HCT116 (cell line): ENCODE measurements at regions not wholly inside any gene's neighbourhood (a gene's known extent, or its start where the extent isn't known, plus 50 kb on each side); places are given as distances from the start of the nearest gene placed in this dataset.

Source experiments
- ATAC-seq: fragments of 200-7000 bp; cut with Tn5 transposase; 2 replicates; pipeline ENCODE4 v1.9.1; 2020; ENCODE audit warnings: mild to moderate bottlenecking, moderate library complexity
- BruUV-seq: library from RNA; stranded (reverse); fragments of 400-500 nt; replicated peaks from 2 replicates; lab custom pipeline; 2021; lab: Mats Ljungman, UMichigan
- CTCF ChIA-PET: fragments of 300-600 bp; sonication (Branson Sonifier 250); formaldehyde crosslinking; loops from one replicate; lab custom pipeline; 2021; ENCODE audit warnings: antibody characterized with exemption; lab: Charles Lee
- POLR2A ChIA-PET: fragments of 300-600, 350-600 bp; sonication (Branson Sonifier 250); formaldehyde crosslinking; loops from one replicate; lab custom pipeline; 2021; ENCODE audit warnings: antibody characterized with exemption; lab: Charles Lee
- RAD21 ChIA-PET, 2 experiments: fragments of 300-600 bp; sonication (Branson Sonifier 250); formaldehyde crosslinking; loops; one replicate each; lab custom pipeline; 2023; ENCODE audit warnings: low total read pairs in 2 of 2; ENCODE audit not compliant: uncharacterized antibody in 2 of 2, unreplicated experiment in 2 of 2, low non-redundant PET in 1 of 2; lab: Charles Lee
- DNase-seq: peaks from one replicate; pipeline ENCODE4 v3.0.0-alpha.2; 2010; ENCODE audit warnings: low read depth, low spot score
- H2AFZ ChIP-seq: fragments of 200-600 bp; shearing (Covaris generic), sonication (generic); 2 replicates; pipeline ENCODE4 v1.6.1; 2017; ENCODE audit warnings: low read depth, mixed run types, mixed read lengths, antibody characterized with exemption, low read length; ENCODE audit not compliant: poor library complexity, severe bottlenecking
- H3K27ac ChIP-seq: 2 replicates; pipeline ENCODE4 v1.5.1; 2012; ENCODE audit warnings: low read depth, low read length
- H3K27me3 ChIP-seq: fragments of 200-600 bp; sonication (generic); 2 replicates; pipeline ENCODE4 v1.6.1; 2016; ENCODE audit warnings: mixed run types, low read length, mixed read lengths; ENCODE audit not compliant: insufficient read depth
- H3K36me3 ChIP-seq, 2 experiments: fragments of 200-500 bp in 1 of 2; fragments of 200-600 bp in 1 of 2; sonication (Bioruptor generic) in 1 of 2; sonication (generic) in 1 of 2; 2 replicates each; pipeline versions ENCODE4 v1.5.1 to v1.6.1; 2014 to 2016; ENCODE audit warnings: low read length in 2 of 2, inconsistent platforms in 1 of 2, mixed read lengths in 1 of 2, mixed run types in 1 of 2; ENCODE audit not compliant: insufficient read depth in 2 of 2, control insufficient read depth in 1 of 2
- H3K4me1 ChIP-seq, 2 experiments: fragments of 200-600 bp in 1 of 2; sonication (generic) in 1 of 2; 2 replicates each; pipeline versions ENCODE4 v1.5.1 to v1.6.1; 2012 to 2017; ENCODE audit warnings: low read length in 2 of 2, inconsistent platforms in 1 of 2, mild to moderate bottlenecking in 1 of 2, mixed read lengths in 1 of 2, mixed run types in 1 of 2, moderate library complexity in 1 of 2; ENCODE audit not compliant: insufficient read depth in 2 of 2, control insufficient read depth in 1 of 2
- H3K4me2 ChIP-seq: fragments of 200-600 bp; sonication (generic); 2 replicates; pipeline ENCODE4 v1.6.1; 2017; ENCODE audit warnings: mixed run types, low read length, mixed read lengths
- H3K4me3 ChIP-seq, 2 experiments: fragments of 200-600 bp in 1 of 2; sonication (generic) in 1 of 2; replicated peaks in 1 of 2; 2 replicates each; pipeline ENCODE4 v1.5.1; 2011 to 2016; ENCODE audit warnings: low read length in 2 of 2, control low read depth in 1 of 2, low read depth in 1 of 2, mild to moderate bottlenecking in 1 of 2, mixed read lengths in 1 of 2, mixed run types in 1 of 2
- H3K79me2 ChIP-seq: fragments of 200-600 bp; sonication (generic); 2 replicates; pipeline ENCODE4 v1.6.1; 2017; ENCODE audit warnings: mild to moderate bottlenecking, mixed run types, low read length, moderate library complexity, mixed read lengths; ENCODE audit not compliant: insufficient read depth
- H3K9ac ChIP-seq: fragments of 200-600 bp; sonication (generic); 2 replicates; pipeline ENCODE4 v1.6.1; 2016; ENCODE audit warnings: low read length, mixed read lengths
- H3K9me2 ChIP-seq: fragments of 200-600 bp; sonication (generic), shearing (Covaris generic); 2 replicates; pipeline ENCODE4 v1.6.1; 2017; ENCODE audit warnings: mixed run types, mild to moderate bottlenecking, moderate library complexity; ENCODE audit not compliant: insufficient read depth
- H3K9me3 ChIP-seq, 2 experiments: fragments of 200-500 bp in 1 of 2; fragments of 200-600 bp in 1 of 2; sonication (Bioruptor generic) in 1 of 2; sonication (generic) in 1 of 2; 2 replicates each; pipeline ENCODE4 v1.6.1; 2014 to 2017; ENCODE audit warnings: low read length in 2 of 2, mixed read lengths in 2 of 2, inconsistent platforms in 1 of 2, low read depth in 1 of 2, mild to moderate bottlenecking in 1 of 2, mixed run types in 1 of 2, moderate library complexity in 1 of 2; ENCODE audit not compliant: control insufficient read depth in 1 of 2, insufficient read depth in 1 of 2
- H4K20me1 ChIP-seq: fragments of 200-600 bp; sonication (generic), shearing (Covaris generic); 2 replicates; pipeline ENCODE4 v1.6.1; 2017; ENCODE audit warnings: mixed run types, mild to moderate bottlenecking, moderate library complexity; ENCODE audit not compliant: insufficient read depth
- CEBPB ChIP-seq: IDR thresholded peaks from 2 replicates; pipeline ENCODE4 v1.6.1; 2012; ENCODE audit warnings: low read depth
- CTCF ChIP-seq, 3 experiments: fragments of 200-600 bp in 1 of 3; sonication (generic) in 1 of 3; IDR thresholded peaks in 2 of 3; conservative IDR thresholded peaks in 1 of 3; 2 replicates each; pipeline ENCODE4 v1.5.1; 2012 to 2017; ENCODE audit warnings: low read depth in 2 of 3, low read length in 2 of 3, antibody characterized with exemption in 1 of 3, borderline replicate concordance in 1 of 3, control low read depth in 1 of 3, mild to moderate bottlenecking in 1 of 3, mixed read lengths in 1 of 3, mixed run types in 1 of 3, moderate library complexity in 1 of 3; ENCODE audit not compliant: insufficient read depth in 1 of 3
- ELF1 ChIP-seq: IDR thresholded peaks from 2 replicates; pipeline ENCODE4 v1.6.1; 2012; ENCODE audit warnings: low read depth, borderline replicate concordance
- EZH2phosphoT487 ChIP-seq: fragments of 200-600 bp; IDR thresholded peaks from 2 replicates; pipeline ENCODE4 v1.6.1; 2018; ENCODE audit warnings: antibody characterized with exemption, borderline replicate concordance
- MAX ChIP-seq: IDR thresholded peaks from 2 replicates; pipeline ENCODE4 v1.6.1; 2012
- POLR2A ChIP-seq: IDR thresholded peaks from 2 replicates; pipeline ENCODE4 v1.7.0; 2011; ENCODE audit warnings: borderline replicate concordance; ENCODE audit not compliant: insufficient read depth, insufficient read length; ENCODE audit errors: extremely low read depth
- POLR2AphosphoS5 ChIP-seq: IDR thresholded peaks from 2 replicates; pipeline ENCODE4 v1.6.1; 2011; ENCODE audit warnings: mild to moderate bottlenecking, low read depth, low read length, moderate library complexity
- TCF7L2 ChIP-seq: IDR thresholded peaks from 2 replicates; pipeline ENCODE4 v1.7.0; 2011; ENCODE audit warnings: borderline replicate concordance, inconsistent platforms; ENCODE audit not compliant: insufficient read depth, insufficient read length; ENCODE audit errors: extremely low read depth
- ZNF274 ChIP-seq: fragments of 200-500 bp; sonication (Bioruptor generic); IDR thresholded peaks from 2 replicates; pipeline ENCODE4 v1.6.1; 2014; ENCODE audit warnings: mild to moderate bottlenecking, low read depth, low read length, inconsistent platforms
- intact Hi-C: fragments of 100-400 bp; cut with micrococcal nuclease; formaldehyde crosslinking; loops from 2 replicates; pipeline ENCODE4 v1.10.0; 2022

- TF ChIP-seq ELF1 (no peak), EZH2phosphoT487 (no peak)
Observed at GRCh38 chr1:232519186-232519585, 110.7 kb downstream of the SIPA1L2 start (continued).

- BruUV-seq = no TSS peak
- ATAC-seq (no peak), DNase-seq (no peak)
- POLR2A ChIA-PET = no interaction called here
- Histone ChIP-seq H3K27me3 (no peaks in the 10 kb centered on the region), H2AFZ (no peak overlapping the region), H3K27ac (no peak overlapping the region), H4K20me1 (no peaks in the 10 kb centered on the region), H3K9me2 (no peaks in the 10 kb centered on the region), H3K4me1 (peaks cover 0 to 8% of the 10 kb centered on the region in 2 experiments; a peak in 2 of 4 replicates), H3K36me3 (no peaks in the 10 kb centered on the region), H3K4me3 (no peak overlapping the region), H3K9ac (no peak overlapping the region), H3K4me2 (no peak overlapping the region), H3K79me2 (no peaks in the 10 kb centered on the region), H3K9me3 (no peaks in the 10 kb centered on the region)
- intact Hi-C loops = no loop called here
- TF ChIP-seq ELF1 = no peak
- no peak for TF ChIP-seq CTCF (IDR thresholded peaks at IDR 0.05 in 2 of 3, conservative IDR thresholded peaks at IDR 0.05 in 1 of 3; ENCODE audit: borderline replicate concordance in 1 of 3, insufficient read depth in 1 of 3, low read depth in 2 of 3, low read length in 2 of 3)
- TF ChIP-seq TCF7L2 = no peak
- no peak for TF ChIP-seq POLR2AphosphoS5
- TF ChIP-seq MAX = no peak
- TF ChIP-seq CEBPB = no peak
- TF ChIP-seq POLR2A = no peak
- TF ChIP-seq ZNF274 = no peak
- CTCF ChIA-PET = no interaction called here
- RAD21 ChIA-PET = no interaction called here
Observed at GRCh38 chr1:232518349-232518748, 111.6 kb downstream of the SIPA1L2 start.
